Calu3 (cell line): ENCODE measurements at regions not wholly inside any gene's neighbourhood (a gene's known extent, or its start where the extent isn't known, plus 50 kb on each side); places are given as distances from the start of the nearest gene placed in this dataset.

Experiments
- BruUV-seq: library from RNA; stranded (reverse); fragments of 400-500 nt; replicated peaks from 2 replicates; lab custom pipeline; 2021; lab: Mats Ljungman, UMichigan
- CTCF ChIA-PET: fragments of 300-600 bp; sonication (Branson Sonifier 250); formaldehyde crosslinking; loops from one replicate; lab custom pipeline; 2022; ENCODE audit warnings: antibody characterized with exemption; lab: Charles Lee
- DNase-seq: peaks from one replicate; pipeline ENCODE4 v3.0.0; 2022
- H3K27ac Mint-ChIP-seq: one replicate; pipeline ENCODE4 v1.8.0; 2022; ENCODE audit warnings: mixed read lengths; ENCODE audit not compliant: unreplicated experiment
- H3K27me3 Mint-ChIP-seq: one replicate; pipeline ENCODE4 v1.8.0; 2022; ENCODE audit warnings: mixed read lengths; ENCODE audit not compliant: unreplicated experiment
- H3K36me3 Mint-ChIP-seq: one replicate; pipeline ENCODE4 v1.8.0; 2022; ENCODE audit warnings: mild to moderate bottlenecking, moderate library complexity, mixed read lengths; ENCODE audit not compliant: insufficient read depth, unreplicated experiment
- H3K4me1 Mint-ChIP-seq: one replicate; pipeline ENCODE4 v1.8.0; 2022; ENCODE audit warnings: mild to moderate bottlenecking, low read depth, mixed read lengths; ENCODE audit not compliant: unreplicated experiment
- H3K4me3 Mint-ChIP-seq: one replicate; pipeline ENCODE4 v1.8.0; 2022; ENCODE audit warnings: mild to moderate bottlenecking, low read depth, moderate library complexity, mixed read lengths; ENCODE audit not compliant: unreplicated experiment
- H3K9me3 Mint-ChIP-seq: one replicate; pipeline ENCODE4 v1.8.0; 2022; ENCODE audit warnings: low read depth, mixed read lengths; ENCODE audit not compliant: unreplicated experiment
- intact Hi-C: fragments of 100-400 bp; cut with micrococcal nuclease; formaldehyde crosslinking; loops from one replicate; pipeline ENCODE4 v1.10.0; 2022; ENCODE audit not compliant: unreplicated experiment
- TF ChIP-seq, protein P1 (sequence below): fragments of 200-600 bp; IDR thresholded peaks from one replicate; pipeline ENCODE4 v1.8.0; 2022; ENCODE audit warnings: antibody characterized with exemption; ENCODE audit not compliant: unreplicated experiment

GRCh38 chr7:131932271-131932670 lies 375.8 kb upstream of the PODXL start:
- intact Hi-C loops, result no loop called here

GRCh38 chr7:131931370-131931769 lies 374.9 kb upstream of the PODXL start:
- BruUV-seq, result no TSS peak
- Mint-ChIP-seq H3K27me3 (peaks cover 23% of the 10 kb centered on the region), H3K4me3 (no peak overlapping the region), H3K4me1 (peaks cover 16% of the 10 kb centered on the region), H3K36me3 (no peaks in the 10 kb centered on the region), H3K9me3 (peaks cover 3% of the 10 kb centered on the region), H3K27ac (no peak overlapping the region)
- TF ChIP-seq, protein P1, sequence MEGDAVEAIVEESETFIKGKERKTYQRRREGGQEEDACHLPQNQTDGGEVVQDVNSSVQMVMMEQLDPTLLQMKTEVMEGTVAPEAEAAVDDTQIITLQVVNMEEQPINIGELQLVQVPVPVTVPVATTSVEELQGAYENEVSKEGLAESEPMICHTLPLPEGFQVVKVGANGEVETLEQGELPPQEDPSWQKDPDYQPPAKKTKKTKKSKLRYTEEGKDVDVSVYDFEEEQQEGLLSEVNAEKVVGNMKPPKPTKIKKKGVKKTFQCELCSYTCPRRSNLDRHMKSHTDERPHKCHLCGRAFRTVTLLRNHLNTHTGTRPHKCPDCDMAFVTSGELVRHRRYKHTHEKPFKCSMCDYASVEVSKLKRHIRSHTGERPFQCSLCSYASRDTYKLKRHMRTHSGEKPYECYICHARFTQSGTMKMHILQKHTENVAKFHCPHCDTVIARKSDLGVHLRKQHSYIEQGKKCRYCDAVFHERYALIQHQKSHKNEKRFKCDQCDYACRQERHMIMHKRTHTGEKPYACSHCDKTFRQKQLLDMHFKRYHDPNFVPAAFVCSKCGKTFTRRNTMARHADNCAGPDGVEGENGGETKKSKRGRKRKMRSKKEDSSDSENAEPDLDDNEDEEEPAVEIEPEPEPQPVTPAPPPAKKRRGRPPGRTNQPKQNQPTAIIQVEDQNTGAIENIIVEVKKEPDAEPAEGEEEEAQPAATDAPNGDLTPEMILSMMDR, result no peak
- CTCF ChIA-PET, result no interaction called here
- intact Hi-C loops, result no loop called here
- DNase-seq, result no peak

More at GRCh38 chr7:131932271-131932670, 375.8 kb upstream of the PODXL start:
- TF ChIP-seq, protein P1, result no peak
- Mint-ChIP-seq H3K27me3 (peaks cover 23% of the 10 kb centered on the region), H3K4me1 (peaks cover 16% of the 10 kb centered on the region), H3K36me3 (no peaks in the 10 kb centered on the region), H3K9me3 (peaks cover 3% of the 10 kb centered on the region), H3K4me3 (no peak overlapping the region), H3K27ac (no peak overlapping the region)
- no TSS peak for BruUV-seq
- CTCF ChIA-PET, result no interaction called here
- DNase-seq, result no peak

GRCh38 chr7:131929632-131930031 lies 373.2 kb upstream of the PODXL start:
- peaks cover 23% of the 10 kb centered on the region for H3K27me3 Mint-ChIP-seq
- no peak for DNase-seq
- no TSS peak for BruUV-seq
- intact Hi-C loops, result no loop called here
- CTCF ChIA-PET, result no interaction called here
- no peak overlapping the region for H3K27ac Mint-ChIP-seq
- peaks cover 3% of the 10 kb centered on the region for H3K9me3 Mint-ChIP-seq
- H3K36me3 Mint-ChIP-seq, result no peaks in the 10 kb centered on the region
- no peak overlapping the region for H3K4me3 Mint-ChIP-seq
- H3K4me1 Mint-ChIP-seq, result peaks cover 8% of the 10 kb centered on the region
- TF ChIP-seq, protein P1, result no peak

DNA sequence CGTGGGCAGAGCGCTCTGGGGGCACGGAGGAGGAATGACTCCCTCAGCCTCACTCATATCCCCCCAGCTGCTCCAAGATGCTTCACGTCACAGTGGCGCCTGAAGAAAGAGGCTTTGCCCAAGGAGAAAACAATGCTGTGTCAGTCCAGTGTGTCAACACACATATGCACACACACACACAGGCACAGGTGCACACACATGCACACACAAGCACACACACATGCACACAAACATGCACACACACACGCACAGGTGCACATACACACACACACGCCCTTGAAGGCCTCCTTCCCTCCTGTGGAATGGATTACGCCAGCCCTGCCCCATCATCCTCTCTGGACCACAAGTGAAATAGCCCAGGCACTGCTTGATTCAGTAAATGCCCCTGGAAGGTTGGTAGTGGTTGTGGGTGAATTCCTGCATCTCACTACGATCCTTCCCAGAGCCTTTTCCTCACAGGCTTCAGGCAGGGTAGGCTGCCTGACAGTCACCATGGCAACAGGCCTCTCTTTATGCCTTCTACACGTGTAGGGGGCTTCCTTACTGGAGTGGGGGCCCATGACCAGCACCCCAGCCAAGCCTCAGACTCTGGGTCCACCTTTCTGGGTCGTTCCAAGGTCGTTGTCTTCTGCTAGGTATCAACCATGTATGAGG lies 371.5 kb upstream of the PODXL start:
- CTCF ChIA-PET, result no interaction called here
- Mint-ChIP-seq H3K4me1 (no peaks in the 10 kb centered on the region), H3K9me3 (peaks cover under 1% of the 10 kb centered on the region), H3K27ac (no peak overlapping the region), H3K4me3 (no peak overlapping the region), H3K36me3 (no peaks in the 10 kb centered on the region), H3K27me3 (peaks cover 23% of the 10 kb centered on the region)
- TF ChIP-seq, protein P1, result no peak
- no TSS peak for BruUV-seq
- intact Hi-C loops, result no loop called here
- DNase-seq, result no peak
